ENCODE measurements at regions not wholly inside any gene's neighbourhood (a gene's known extent, or its start where the extent isn't known, plus 50 kb on each side); places are given as distances from the start of the nearest gene placed in this dataset.
A peak's percentile ranks its signal among the peaks of the same experiment; 100 is the strongest.

DNA sequence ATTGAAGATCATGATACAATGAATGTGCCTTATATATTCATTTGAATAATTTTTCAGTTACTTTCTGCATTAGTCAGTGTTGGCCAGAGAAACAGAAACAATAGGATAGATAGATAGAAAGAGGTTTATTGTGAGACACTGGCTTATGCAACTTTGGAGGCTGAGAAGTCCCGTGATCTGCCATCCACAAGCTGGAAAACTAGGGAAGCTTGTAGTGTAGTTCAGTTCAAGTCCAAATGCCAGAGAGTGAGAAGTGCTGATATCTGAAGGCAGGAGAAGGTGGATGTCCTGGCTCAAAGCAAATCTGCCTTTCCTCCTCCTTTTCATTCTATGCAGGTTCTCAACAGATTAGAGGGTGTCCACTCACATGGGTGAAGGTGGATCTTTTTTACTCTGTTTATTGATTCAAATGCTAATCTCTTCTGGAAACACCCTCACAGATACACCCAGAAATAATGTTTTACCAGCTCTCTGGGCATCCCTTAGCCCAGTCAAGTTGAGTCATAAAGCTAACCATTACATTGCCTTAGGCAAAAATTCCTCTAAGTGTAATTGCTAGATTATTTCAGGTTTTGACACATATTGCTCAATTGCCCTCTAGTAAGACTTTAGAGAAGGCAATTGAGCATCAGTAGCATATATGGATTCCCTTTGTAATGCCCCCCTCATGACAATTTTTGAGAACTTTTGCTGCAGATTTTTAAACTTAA lies 341.4 kb downstream of the LPIN1 start:
- ATAC-seq (no peak), DNase-seq (ENCODE audit: low read depth, low spot score) (no peak)
- Histone ChIP-seq H3K4me1 (ENCODE audit: control insufficient read depth in 1 of 2, insufficient read depth in 2 of 2, low read length in 2 of 2) (no peaks in the 10 kb centered on the region), H3K36me3 (ENCODE audit: control insufficient read depth in 1 of 2, insufficient read depth in 2 of 2, low read length in 2 of 2) (no peaks in the 10 kb centered on the region), H3K27ac (ENCODE audit: low read depth, low read length) (no peak overlapping the region), H4K20me1 (ENCODE audit: insufficient read depth) (no peaks in the 10 kb centered on the region), H2AFZ (ENCODE audit: low read depth, low read length, poor library complexity, severe bottlenecking) (no peak overlapping the region), H3K9ac (ENCODE audit: low read length) (no peak overlapping the region), H3K27me3 (ENCODE audit: insufficient read depth, low read length) (no peaks in the 10 kb centered on the region), H3K79me2 (ENCODE audit: insufficient read depth, low read length) (no peaks in the 10 kb centered on the region), H3K4me2 (ENCODE audit: low read length) (no peak overlapping the region), H3K4me3 (replicated peaks in 1 of 2; ENCODE audit: low read depth in 1 of 2, low read length in 2 of 2) (no peak overlapping the region), H3K9me3 (ENCODE audit: control insufficient read depth in 1 of 2, insufficient read depth in 1 of 2, low read depth in 1 of 2, low read length in 2 of 2) (no peaks in the 10 kb centered on the region), H3K9me2 (ENCODE audit: insufficient read depth) (no peaks in the 10 kb centered on the region)
- RAD21 ChIA-PET (ENCODE audit: low non-redundant PET in 1 of 2, low total read pairs in 2 of 2, uncharacterized antibody in 2 of 2, unreplicated experiment in 2 of 2): no interaction called here
- CTCF ChIA-PET: no interaction called here
- intact Hi-C loops (cut with micrococcal nuclease): no loop called here
- TF ChIP-seq SP1 (IDR thresholded peaks at IDR 0.05; ENCODE audit: low read depth): no peak
- peak; percentile 16; the same call in 1 of the 2 replicates for TF ChIP-seq CEBPB (IDR thresholded peaks at IDR 0.05; ENCODE audit: low read depth)
- POLR2A ChIA-PET: no interaction called here
- no TSS peak for BruUV-seq (replicated peaks)

DNA sequence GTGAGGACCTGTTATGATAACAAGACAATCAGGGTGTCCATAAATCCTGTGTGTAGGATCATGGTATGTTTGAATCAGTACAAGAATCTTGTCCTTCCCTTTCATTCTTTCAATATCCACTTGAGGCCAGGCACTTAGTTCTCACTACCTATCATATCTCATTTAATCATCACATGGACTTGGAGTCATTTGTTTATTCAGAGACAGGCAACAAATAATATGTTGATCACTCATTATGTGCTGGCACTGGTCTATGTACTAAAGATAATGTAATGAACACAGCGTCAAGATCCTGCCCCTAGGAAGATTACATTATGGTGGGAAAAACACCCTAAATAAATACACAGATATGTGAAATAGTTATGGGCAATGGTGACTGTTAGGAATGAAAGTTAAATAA lies 342.6 kb downstream of the LPIN1 start:
- Histone ChIP-seq H3K79me2 (ENCODE audit: insufficient read depth, low read length) (no peaks in the 10 kb centered on the region), H3K27ac (ENCODE audit: low read depth, low read length) (no peak overlapping the region), H3K9ac (ENCODE audit: low read length) (no peak overlapping the region), H2AFZ (ENCODE audit: low read depth, low read length, poor library complexity, severe bottlenecking) (no peak overlapping the region), H3K36me3 (ENCODE audit: control insufficient read depth in 1 of 2, insufficient read depth in 2 of 2, low read length in 2 of 2) (no peaks in the 10 kb centered on the region), H3K9me2 (ENCODE audit: insufficient read depth) (no peaks in the 10 kb centered on the region), H3K4me3 (replicated peaks in 1 of 2; ENCODE audit: low read depth in 1 of 2, low read length in 2 of 2) (no peak overlapping the region), H3K4me1 (ENCODE audit: control insufficient read depth in 1 of 2, insufficient read depth in 2 of 2, low read length in 2 of 2) (no peaks in the 10 kb centered on the region), H3K27me3 (ENCODE audit: insufficient read depth, low read length) (no peaks in the 10 kb centered on the region), H3K4me2 (ENCODE audit: low read length) (no peak overlapping the region), H3K9me3 (ENCODE audit: control insufficient read depth in 1 of 2, insufficient read depth in 1 of 2, low read depth in 1 of 2, low read length in 2 of 2) (no peaks in the 10 kb centered on the region), H4K20me1 (ENCODE audit: insufficient read depth) (no peaks in the 10 kb centered on the region)
- no TSS peak for BruUV-seq (replicated peaks)
- intact Hi-C loops (cut with micrococcal nuclease): no loop called here
- ChIA-PET CTCF (no interaction called here), POLR2A (no interaction called here), RAD21 (ENCODE audit: low non-redundant PET in 1 of 2, low total read pairs in 2 of 2, uncharacterized antibody in 2 of 2, unreplicated experiment in 2 of 2) (no interaction called here)
- TF ChIP-seq SIN3A (IDR thresholded peaks at IDR 0.05; ENCODE audit: low read depth) (no peak), SRF (IDR thresholded peaks at IDR 0.05; ENCODE audit: low read depth) (no peak), POLR2A (IDR thresholded peaks at IDR 0.05; ENCODE audit: borderline replicate concordance, extremely low read depth, insufficient read depth, insufficient read length) (no peak), ZNF274 (IDR thresholded peaks at IDR 0.05; ENCODE audit: low read depth, low read length) (no peak), EGR1 (IDR thresholded peaks at IDR 0.05; ENCODE audit: low read depth) (no peak), CBX3 (IDR thresholded peaks at IDR 0.05; ENCODE audit: low read depth) (no peak), TCF7L2 (IDR thresholded peaks at IDR 0.05; ENCODE audit: borderline replicate concordance, extremely low read depth, insufficient read depth, insufficient read length) (no peak)
- no peak for DNase-seq (ENCODE audit: low read depth, low spot score)
- ATAC-seq: no peak
